ENCODE measurements at regions not wholly inside any gene's neighbourhood (a gene's known extent, or its start where the extent isn't known, plus 50 kb on each side); places are given as distances from the start of the nearest gene placed in this dataset.

- no peaks in the 10 kb centered on the region for H3F3A ChIP-seq (replicated peaks; ENCODE audit: insufficient read depth)
- 8% methylated on average over 15 of the region's 15 CpGs for WGBS (ENCODE audit: low lambda C conversion rate)
- H2AFZ ChIP-seq (ENCODE audit: low read depth) = no peak overlapping the region
- ChIA-PET CTCF (no interaction called here), POLR2A (no interaction called here)
- no peak overlapping the region for H3K9ac ChIP-seq
- H4K20me1 ChIP-seq (ENCODE audit: insufficient read depth) = no peaks in the 10 kb centered on the region
- no peak overlapping the region; a peak in 1 of 4 replicates for H3K4me3 ChIP-seq (ENCODE audit: low read depth in 2 of 2, low read length in 1 of 2)
- no peaks in the 10 kb centered on the region for H3K36me3 ChIP-seq (replicated peaks in 1 of 2; ENCODE audit: control insufficient read depth in 1 of 2, insufficient read depth in 2 of 2, low read length in 1 of 2)
- peaks cover 40% of the 10 kb centered on the region for H3K27me3 ChIP-seq (ENCODE audit: insufficient read depth)
- no peaks in the 10 kb centered on the region for H3K79me2 ChIP-seq (ENCODE audit: insufficient read depth)
- no peaks in the 10 kb centered on the region for H3K9me3 ChIP-seq
- H3K4me1 ChIP-seq (ENCODE audit: control insufficient read depth in 1 of 2, insufficient read depth in 2 of 2, low read depth in 1 of 2, low read length in 1 of 2) = no peaks in the 10 kb centered on the region
- peak overlapping the region; percentile 70 for H3K4me2 ChIP-seq
- no peak overlapping the region for H3K27ac ChIP-seq (ENCODE audit: low read depth in 2 of 2, low read length in 1 of 2)
- H3K9me2 ChIP-seq = no peaks in the 10 kb centered on the region
- TF ChIP-seq, protein P1, sequence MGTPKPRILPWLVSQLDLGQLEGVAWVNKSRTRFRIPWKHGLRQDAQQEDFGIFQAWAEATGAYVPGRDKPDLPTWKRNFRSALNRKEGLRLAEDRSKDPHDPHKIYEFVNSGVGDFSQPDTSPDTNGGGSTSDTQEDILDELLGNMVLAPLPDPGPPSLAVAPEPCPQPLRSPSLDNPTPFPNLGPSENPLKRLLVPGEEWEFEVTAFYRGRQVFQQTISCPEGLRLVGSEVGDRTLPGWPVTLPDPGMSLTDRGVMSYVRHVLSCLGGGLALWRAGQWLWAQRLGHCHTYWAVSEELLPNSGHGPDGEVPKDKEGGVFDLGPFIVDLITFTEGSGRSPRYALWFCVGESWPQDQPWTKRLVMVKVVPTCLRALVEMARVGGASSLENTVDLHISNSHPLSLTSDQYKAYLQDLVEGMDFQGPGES (IDR thresholded peaks at IDR 0.05; ENCODE audit: low read depth, low read length) = no peak
- TF ChIP-seq POLR2AphosphoS5 (IDR thresholded peaks at IDR 0.05; ENCODE audit: low read depth, low read length) = no peak
- no peak for TF ChIP-seq TCF12 (IDR thresholded peaks at IDR 0.05)
- no peak for TF ChIP-seq FOXJ3 (CRISPR knock-in tag; IDR thresholded peaks at IDR 0.05)
- no peak for TF ChIP-seq TAF1 (IDR thresholded peaks at IDR 0.05; ENCODE audit: borderline replicate concordance, low read depth, low read length)
- no peak for TF ChIP-seq NFIC (IDR thresholded peaks at IDR 0.05; ENCODE audit: borderline replicate concordance)
- no peak for TF ChIP-seq USF2 (IDR thresholded peaks at IDR 0.05; ENCODE audit: borderline replicate concordance, low read depth, low read length)
- TF ChIP-seq TEAD4 (IDR thresholded peaks at IDR 0.05; ENCODE audit: borderline replicate concordance, insufficient read depth) = no peak
- TF ChIP-seq, protein P2, sequence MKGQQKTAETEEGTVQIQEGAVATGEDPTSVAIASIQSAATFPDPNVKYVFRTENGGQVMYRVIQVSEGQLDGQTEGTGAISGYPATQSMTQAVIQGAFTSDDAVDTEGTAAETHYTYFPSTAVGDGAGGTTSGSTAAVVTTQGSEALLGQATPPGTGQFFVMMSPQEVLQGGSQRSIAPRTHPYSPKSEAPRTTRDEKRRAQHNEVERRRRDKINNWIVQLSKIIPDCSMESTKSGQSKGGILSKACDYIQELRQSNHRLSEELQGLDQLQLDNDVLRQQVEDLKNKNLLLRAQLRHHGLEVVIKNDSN (IDR thresholded peaks at IDR 0.05; ENCODE audit: borderline replicate concordance, low read depth) = no peak
- DNase-seq = no peak
Measured at GRCh38 chr18:22335731-22336198, 82.0 kb downstream of the CTAGE1 start.

DNA sequence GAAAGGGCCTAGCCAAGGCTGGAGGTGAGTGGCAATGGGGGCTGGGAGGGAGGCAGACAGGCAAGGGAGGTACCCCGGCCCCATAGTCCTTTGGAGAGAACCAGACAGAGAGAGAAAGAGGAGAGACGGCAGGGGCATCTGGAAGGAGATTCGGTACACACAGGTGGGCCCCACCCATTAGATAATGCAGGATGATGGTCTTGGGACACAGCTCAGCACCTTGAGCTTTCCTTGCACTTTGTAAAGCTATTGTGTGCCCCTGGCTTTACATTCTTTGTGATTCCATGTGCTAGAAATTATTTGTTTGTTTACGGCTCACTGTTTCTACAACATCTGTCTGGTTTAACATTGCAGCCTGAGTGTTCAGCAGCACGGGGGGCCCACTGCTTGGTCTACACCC is 83.1 kb downstream of the CTAGE1 start:
- Histone ChIP-seq H3K27ac (ENCODE audit: low read depth in 2 of 2, low read length in 1 of 2) (no peak overlapping the region), H3K9ac (no peak overlapping the region), H4K20me1 (ENCODE audit: insufficient read depth) (no peaks in the 10 kb centered on the region), H2AFZ (ENCODE audit: low read depth) (no peak overlapping the region), H3K4me1 (ENCODE audit: control insufficient read depth in 1 of 2, insufficient read depth in 2 of 2, low read depth in 1 of 2, low read length in 1 of 2) (no peaks in the 10 kb centered on the region), H3K36me3 (replicated peaks in 1 of 2; ENCODE audit: control insufficient read depth in 1 of 2, insufficient read depth in 2 of 2, low read length in 1 of 2) (no peaks in the 10 kb centered on the region), H3K4me3 (ENCODE audit: low read depth in 2 of 2, low read length in 1 of 2) (no peak overlapping the region), H3K27me3 (ENCODE audit: insufficient read depth) (peaks cover 52% of the 10 kb centered on the region), H3K4me2 (no peak overlapping the region), H3K79me2 (ENCODE audit: insufficient read depth) (no peaks in the 10 kb centered on the region), H3F3A (replicated peaks; ENCODE audit: insufficient read depth) (no peaks in the 10 kb centered on the region), H3K9me2 (no peaks in the 10 kb centered on the region), H3K9me3 (no peaks in the 10 kb centered on the region)
- 33% methylated on average over 5 of the region's 5 CpGs for WGBS (ENCODE audit: low lambda C conversion rate)
- ChIA-PET POLR2A (no interaction called here), CTCF (no interaction called here)
- DNase-seq = no peak
- TF ChIP-seq, protein P1 (IDR thresholded peaks at IDR 0.05; ENCODE audit: low read depth, low read length) = no peak
- no peak for TF ChIP-seq JUND (IDR thresholded peaks at IDR 0.05)
- TF ChIP-seq ZBTB33 (IDR thresholded peaks at IDR 0.05; ENCODE audit: borderline replicate concordance, low read depth) = no peak
- no peak for TF ChIP-seq FOXM1 (IDR thresholded peaks at IDR 0.05; ENCODE audit: low read depth)
- TF ChIP-seq CHD2 (IDR thresholded peaks at IDR 0.05; ENCODE audit: low read length, partially characterized antibody) = no peak
- TF ChIP-seq FOXJ3 (CRISPR knock-in tag; IDR thresholded peaks at IDR 0.05) = no peak
- no peak for TF ChIP-seq RXRA (IDR thresholded peaks at IDR 0.05; ENCODE audit: borderline replicate concordance, low read depth)
- TF ChIP-seq, protein P3, sequence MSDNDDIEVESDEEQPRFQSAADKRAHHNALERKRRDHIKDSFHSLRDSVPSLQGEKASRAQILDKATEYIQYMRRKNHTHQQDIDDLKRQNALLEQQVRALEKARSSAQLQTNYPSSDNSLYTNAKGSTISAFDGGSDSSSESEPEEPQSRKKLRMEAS (IDR thresholded peaks at IDR 0.05; ENCODE audit: low read depth) = no peak
- no peak for TF ChIP-seq MXI1 (IDR thresholded peaks at IDR 0.05; ENCODE audit: low read depth, low read length)
- TF ChIP-seq MEF2A (IDR thresholded peaks at IDR 0.05; ENCODE audit: borderline replicate concordance, low read depth) = no peak
- no peak for TF ChIP-seq POLR2AphosphoS5 (IDR thresholded peaks at IDR 0.05; ENCODE audit: low read depth, low read length)
- TF ChIP-seq FOSL2 (IDR thresholded peaks at IDR 0.05; ENCODE audit: borderline replicate concordance, low read depth) = no peak
- no peak for TF ChIP-seq EP300 (IDR thresholded peaks at IDR 0.05; ENCODE audit: borderline replicate concordance in 1 of 2, low read depth in 1 of 2, low read length in 1 of 2)

Data from SK-N-SH (cell line).